ENCODE measurements at regions not wholly inside any gene's neighbourhood (a gene's known extent, or its start where the extent isn't known, plus 50 kb on each side); places are given as distances from the start of the nearest gene placed in this dataset.

GRCh38 chr9:85137696-85138095 lies 468.2 kb downstream of the NTRK2 start:
- H3K36me3 ChIP-seq = no peaks in the 10 kb centered on the region
- intact Hi-C loops (cut with DNase I; ENCODE audit: low total_unique reads) = no loop called here
- 69 to 83% (median 76%) methylated on average over 5 of the region's 5 CpGs for WGBS, 5 donors
- TF ChIP-seq POLR2A (IDR thresholded peaks at IDR 0.05) (no peak), EP300 (IDR thresholded peaks at IDR 0.05) (no peak), CTCF (IDR thresholded peaks at IDR 0.05) (no peak), POLR2AphosphoS5 (IDR thresholded peaks at IDR 0.05) (no peak)
- no peaks in the 10 kb centered on the region for H3K27me3 ChIP-seq
- peaks cover 0 to 4% (median 0%) of the 10 kb centered on the region in 4 donors for H3K9me3 ChIP-seq
- no peak for DNase-seq
- H3K4me1 ChIP-seq = no peaks in the 10 kb centered on the region
- no peak overlapping the region for H3K27ac ChIP-seq
- H3K4me3 ChIP-seq = no peak overlapping the region

- TF ChIP-seq POLR2A (IDR thresholded peaks at IDR 0.05) = no peak
- TF ChIP-seq CTCF (IDR thresholded peaks at IDR 0.05) = no peak
- no peak for TF ChIP-seq EP300 (IDR thresholded peaks at IDR 0.05)
- TF ChIP-seq POLR2AphosphoS5 (IDR thresholded peaks at IDR 0.05) = no peak
- Histone ChIP-seq H3K9me3 (peaks cover 0 to 7% (median 2%) of the 10 kb centered on the region in 4 donors), H3K4me3 (no peak overlapping the region), H3K36me3 (no peaks in the 10 kb centered on the region), H3K27ac (no peak overlapping the region), H3K27me3 (no peaks in the 10 kb centered on the region), H3K4me1 (no peaks in the 10 kb centered on the region)
- intact Hi-C loops (cut with DNase I; ENCODE audit: low total_unique reads) = no loop called here
- 82 to 94% (median 91%) methylated on average over 7 of the region's 7 CpGs for WGBS, 5 donors
- no peak for DNase-seq
These were observed 467.5 kb downstream of the NTRK2 start for GRCh38 chr9:85136987-85137386.

- H3K27ac ChIP-seq = no peak overlapping the region
- H3K4me1 ChIP-seq = no peaks in the 10 kb centered on the region
- peaks cover 0 to 7% (median 2%) of the 10 kb centered on the region in 4 donors for H3K9me3 ChIP-seq
- no peaks in the 10 kb centered on the region for H3K36me3 ChIP-seq
- H3K4me3 ChIP-seq = no peak overlapping the region
- no peak for DNase-seq
- TF ChIP-seq POLR2AphosphoS5 (IDR thresholded peaks at IDR 0.05) = no peak
- TF ChIP-seq POLR2A (IDR thresholded peaks at IDR 0.05) = no peak
- no peak for TF ChIP-seq CTCF (IDR thresholded peaks at IDR 0.05)
- TF ChIP-seq EP300 (IDR thresholded peaks at IDR 0.05) = no peak
- H3K27me3 ChIP-seq = no peaks in the 10 kb centered on the region
- intact Hi-C loops (cut with DNase I; ENCODE audit: low total_unique reads) = no loop called here
These were observed 467.0 kb downstream of the NTRK2 start for GRCh38 chr9:85136507-85136906.

- TF ChIP-seq POLR2A (IDR thresholded peaks at IDR 0.05) (no peak), CTCF (IDR thresholded peaks at IDR 0.05) (no peak), EP300 (IDR thresholded peaks at IDR 0.05) (no peak), POLR2AphosphoS5 (IDR thresholded peaks at IDR 0.05) (no peak)
- WGBS, 5 donors = 82 to 93% (median 89%) methylated on average over 3 of the region's 3 CpGs
- no peak overlapping the region for H3K27ac ChIP-seq
- H3K4me1 ChIP-seq = no peaks in the 10 kb centered on the region
- no peaks in the 10 kb centered on the region for H3K27me3 ChIP-seq
- intact Hi-C loops (cut with DNase I; ENCODE audit: low total_unique reads) = no loop called here
- peaks cover 0 to 7% (median 2%) of the 10 kb centered on the region in 4 donors for H3K9me3 ChIP-seq
- no peak for DNase-seq
- H3K36me3 ChIP-seq = no peaks in the 10 kb centered on the region
- no peak overlapping the region for H3K4me3 ChIP-seq
These were observed 461.2 kb downstream of the NTRK2 start for GRCh38 chr9:85130764-85131163.
